ENCODE measurements at regions not wholly inside any gene's neighbourhood (a gene's known extent, or its start where the extent isn't known, plus 50 kb on each side); places are given as distances from the start of the nearest gene placed in this dataset.

- no peak for TF ChIP-seq Cebpa-rat (IDR thresholded peaks at IDR 0.05)
- Histone ChIP-seq H3K9me3 (no peaks in the 10 kb centered on the region), H3K9ac (no peak overlapping the region), H3K4me3 (no peak overlapping the region), H3K4me1 (no peaks in the 10 kb centered on the region), H3K27ac (no peak overlapping the region), H3K36me3 (no peaks in the 10 kb centered on the region), H3K4me2 (no peak overlapping the region), H3K27me3 (no peaks in the 10 kb centered on the region), H4K20me1 (no peaks in the 10 kb centered on the region)
Measured at GRCh38 chr4:126727461-126727860, 905.3 kb upstream of the INTU start.

GRCh38 chr4:126731062-126731461 is 901.7 kb upstream of the INTU start:
- no peaks in the 10 kb centered on the region for H3K36me3 ChIP-seq
- H3K27me3 ChIP-seq, result no peaks in the 10 kb centered on the region
- TF ChIP-seq Cebpa-rat (IDR thresholded peaks at IDR 0.05), result no peak
- H3K4me3 ChIP-seq, result no peak overlapping the region
- H4K20me1 ChIP-seq, result no peaks in the 10 kb centered on the region
- H3K4me2 ChIP-seq, result no peak overlapping the region
- no peaks in the 10 kb centered on the region for H3K9me3 ChIP-seq
- no peak overlapping the region for H3K9ac ChIP-seq
- H3K27ac ChIP-seq, result no peak overlapping the region
- no peaks in the 10 kb centered on the region for H3K4me1 ChIP-seq

- no peak overlapping the region for H3K4me2 ChIP-seq
- no peak overlapping the region for H3K9ac ChIP-seq
Measured at GRCh38 chr4:126733301-126733700, 899.5 kb upstream of the INTU start.

GRCh38 chr4:126734465-126734864 is 898.3 kb upstream of the INTU start:
- Histone ChIP-seq H3K9me3 (no peaks in the 10 kb centered on the region), H3K36me3 (no peaks in the 10 kb centered on the region), H3K27ac (no peak overlapping the region), H3K4me1 (no peaks in the 10 kb centered on the region), H3K9ac (no peak overlapping the region), H4K20me1 (no peaks in the 10 kb centered on the region), H3K4me3 (no peak overlapping the region), H3K27me3 (no peaks in the 10 kb centered on the region), H3K4me2 (no peak overlapping the region)
- TF ChIP-seq Cebpa-rat (IDR thresholded peaks at IDR 0.05), result no peak

More at GRCh38 chr4:126733301-126733700, 899.5 kb upstream of the INTU start:
- Histone ChIP-seq H3K27ac (no peak overlapping the region), H3K27me3 (no peaks in the 10 kb centered on the region), H3K36me3 (no peaks in the 10 kb centered on the region), H3K4me1 (no peaks in the 10 kb centered on the region), H3K4me3 (no peak overlapping the region), H4K20me1 (no peaks in the 10 kb centered on the region), H3K9me3 (no peaks in the 10 kb centered on the region)
- TF ChIP-seq Cebpa-rat (IDR thresholded peaks at IDR 0.05), result no peak

- Histone ChIP-seq H3K27ac (no peak overlapping the region), H3K27me3 (no peaks in the 10 kb centered on the region), H3K4me3 (no peak overlapping the region)
Measured at GRCh38 chr4:126735294-126736132, 897.2 kb upstream of the INTU start.

GRCh38 chr4:126736133-126736518 is 896.6 kb upstream of the INTU start:
- no peaks in the 10 kb centered on the region for H3K27me3 ChIP-seq
- no peaks in the 10 kb centered on the region for H3K9me3 ChIP-seq
- no peaks in the 10 kb centered on the region for H3K36me3 ChIP-seq
- no peaks in the 10 kb centered on the region for H3K4me1 ChIP-seq
- H3K9ac ChIP-seq, result no peak overlapping the region
- no peaks in the 10 kb centered on the region for H4K20me1 ChIP-seq
- no peak for TF ChIP-seq Cebpa-rat (IDR thresholded peaks at IDR 0.05)
- no peak overlapping the region for H3K4me2 ChIP-seq
- H3K4me3 ChIP-seq, result no peak overlapping the region
- no peak overlapping the region for H3K27ac ChIP-seq

More at GRCh38 chr4:126735294-126736132, 897.2 kb upstream of the INTU start:
- no peaks in the 10 kb centered on the region for H3K9me3 ChIP-seq
- no peak overlapping the region for H3K9ac ChIP-seq
- H3K4me2 ChIP-seq, result no peak overlapping the region
- H3K36me3 ChIP-seq, result no peaks in the 10 kb centered on the region
- no peaks in the 10 kb centered on the region for H3K4me1 ChIP-seq
- no peak for TF ChIP-seq Cebpa-rat (IDR thresholded peaks at IDR 0.05)
- no peaks in the 10 kb centered on the region for H4K20me1 ChIP-seq

- H3K4me2 ChIP-seq, result no peak overlapping the region
- no peaks in the 10 kb centered on the region for H3K4me1 ChIP-seq
- no peak overlapping the region for H3K9ac ChIP-seq
- no peaks in the 10 kb centered on the region for H3K36me3 ChIP-seq
- no peak for TF ChIP-seq Cebpa-rat (IDR thresholded peaks at IDR 0.05)
- no peak overlapping the region for H3K4me3 ChIP-seq
- no peaks in the 10 kb centered on the region for H3K9me3 ChIP-seq
- no peaks in the 10 kb centered on the region for H3K27me3 ChIP-seq
- no peaks in the 10 kb centered on the region for H4K20me1 ChIP-seq
- no peak overlapping the region for H3K27ac ChIP-seq
Measured at GRCh38 chr4:126737899-126738526, 894.7 kb upstream of the INTU start.

GRCh38 chr4:126738527-126738923 is 894.2 kb upstream of the INTU start:
- no peaks in the 10 kb centered on the region for H3K27me3 ChIP-seq
- no peak overlapping the region for H3K4me2 ChIP-seq
- no peak for TF ChIP-seq Cebpa-rat (IDR thresholded peaks at IDR 0.05)
- no peaks in the 10 kb centered on the region for H4K20me1 ChIP-seq
- no peak overlapping the region for H3K4me3 ChIP-seq
- H3K9me3 ChIP-seq, result no peaks in the 10 kb centered on the region
- H3K9ac ChIP-seq, result no peak overlapping the region
- H3K27ac ChIP-seq, result no peak overlapping the region
- H3K36me3 ChIP-seq, result no peaks in the 10 kb centered on the region
- H3K4me1 ChIP-seq, result no peaks in the 10 kb centered on the region

- Histone ChIP-seq H3K36me3 (no peaks in the 10 kb centered on the region), H4K20me1 (no peaks in the 10 kb centered on the region), H3K27me3 (no peaks in the 10 kb centered on the region), H3K9me3 (no peaks in the 10 kb centered on the region), H3K9ac (no peak overlapping the region), H3K4me3 (no peak overlapping the region), H3K4me1 (no peaks in the 10 kb centered on the region), H3K4me2 (no peak overlapping the region), H3K27ac (no peak overlapping the region)
- no peak for TF ChIP-seq Cebpa-rat (IDR thresholded peaks at IDR 0.05)
Measured at GRCh38 chr4:126738926-126739325, 893.8 kb upstream of the INTU start.

GRCh38 chr4:126740687-126741086 is 892.1 kb upstream of the INTU start:
- H3K4me3 ChIP-seq, result no peak overlapping the region
- no peaks in the 10 kb centered on the region for H3K4me1 ChIP-seq
- no peak overlapping the region for H3K4me2 ChIP-seq
- no peak overlapping the region for H3K27ac ChIP-seq
- no peaks in the 10 kb centered on the region for H4K20me1 ChIP-seq
- H3K9me3 ChIP-seq, result no peaks in the 10 kb centered on the region
- no peak for TF ChIP-seq Cebpa-rat (IDR thresholded peaks at IDR 0.05)
- H3K9ac ChIP-seq, result no peak overlapping the region
- H3K36me3 ChIP-seq, result no peaks in the 10 kb centered on the region
- no peaks in the 10 kb centered on the region for H3K27me3 ChIP-seq

Data from BLaER1 (cell line).